Keratinocyte (primary cell): ENCODE measurements at regions not wholly inside any gene's neighbourhood (a gene's known extent, or its start where the extent isn't known, plus 50 kb on each side); places are given as distances from the start of the nearest gene placed in this dataset.

ENCODE experiments used
- DNase-seq: peaks from one replicate; pipeline ENCODE4 v3.0.0-alpha.2; 2011; ENCODE audit warnings: low read depth, missing footprints, low spot score
- FAIRE-seq: peaks from 2 replicates; lab custom pipeline; 2011; peaks lifted over from hg19 to GRCh38; lab: Jason Lieb, UNC
- H2AFZ ChIP-seq: 2 replicates; pipeline ENCODE4 v1.6.0; 2012; ENCODE audit warnings: low read length, control low read depth, inconsistent platforms; ENCODE audit not compliant: control insufficient read depth
- H3K27ac ChIP-seq: 2 replicates; pipeline ENCODE4 v1.5.1; 2011; ENCODE audit warnings: low read length; ENCODE audit not compliant: control insufficient read depth, insufficient read depth
- H3K27me3 ChIP-seq: 3 replicates; pipeline ENCODE4 v1.6.0; 2011; ENCODE audit warnings: low read length; ENCODE audit not compliant: control insufficient read depth, insufficient read depth; ENCODE audit errors: extremely low read depth
- H3K36me3 ChIP-seq, 2 experiments: 2 replicates in 1 of 2; 3 replicates in 1 of 2; pipeline ENCODE4 v1.5.1; 2011; ENCODE audit warnings: low read length in 2 of 2, mild to moderate bottlenecking in 1 of 2; ENCODE audit not compliant: control insufficient read depth in 2 of 2, insufficient read depth in 2 of 2; ENCODE audit errors: extremely low read depth in 1 of 2
- H3K4me1 ChIP-seq: 3 replicates; pipeline ENCODE4 v1.5.1; 2011; ENCODE audit warnings: low read length; ENCODE audit not compliant: control insufficient read depth, insufficient read depth; ENCODE audit errors: extremely low read depth
- H3K4me2 ChIP-seq: 3 replicates; pipeline ENCODE4 v1.6.0; 2011; ENCODE audit warnings: low read depth, low read length; ENCODE audit not compliant: control insufficient read depth, insufficient read depth; ENCODE audit errors: extremely low read depth
- H3K4me3 ChIP-seq, 3 experiments: fragments of 200-600 bp in 1 of 3; sonication (generic) in 1 of 3; 2 replicates in 2 of 3; 3 replicates in 1 of 3; pipeline ENCODE4 v1.5.1; 2011 to 2016; ENCODE audit warnings: low read length in 3 of 3, mild to moderate bottlenecking in 3 of 3, control low read depth in 2 of 3, inconsistent platforms in 1 of 3, low read depth in 1 of 3, mixed read lengths in 1 of 3, mixed run types in 1 of 3, moderate library complexity in 1 of 3; ENCODE audit not compliant: control insufficient read depth in 2 of 3, insufficient read depth in 2 of 3; ENCODE audit errors: extremely low read depth in 1 of 3
- H3K79me2 ChIP-seq: 2 replicates; pipeline ENCODE4 v1.6.0; 2012; ENCODE audit warnings: low read length; ENCODE audit not compliant: control insufficient read depth, insufficient read depth
- H3K9ac ChIP-seq: 3 replicates; pipeline ENCODE4 v1.6.0; 2011; ENCODE audit warnings: low read length; ENCODE audit not compliant: control insufficient read depth, insufficient read depth; ENCODE audit errors: extremely low read depth
- H3K9me1 ChIP-seq: 3 replicates; pipeline ENCODE4 v1.6.0; 2011; ENCODE audit warnings: low read length; ENCODE audit not compliant: control insufficient read depth, insufficient read depth; ENCODE audit errors: extremely low read depth
- H3K9me3 ChIP-seq: 2 replicates; pipeline ENCODE4 v1.5.1; 2012; ENCODE audit warnings: low read depth, low read length; ENCODE audit not compliant: control insufficient read depth
- H4K20me1 ChIP-seq: 3 replicates; pipeline ENCODE4 v1.6.0; 2011; ENCODE audit warnings: low read length; ENCODE audit not compliant: control insufficient read depth, insufficient read depth; ENCODE audit errors: extremely low read depth
- EZH2 ChIP-seq: IDR thresholded peaks from one replicate; pipeline ENCODE4 v1.6.1; 2012; ENCODE audit warnings: inconsistent platforms, mild to moderate bottlenecking, low read length, moderate library complexity
- dilution Hi-C: fragments of 300-500 bp; cut with MboI; formaldehyde crosslinking; loops from one replicate; pipeline ENCODE4 v1.7.0; 2020; ENCODE audit warnings: low sequenced_read_pairs; ENCODE audit not compliant: extremely low pct_ligation_motif_present
- TF ChIP-seq, protein P1 (sequence below), 3 experiments: IDR thresholded peaks in 1 of 3; conservative IDR thresholded peaks in 1 of 3; optimal IDR thresholded peaks in 1 of 3; 2 replicates in 2 of 3; 3 replicates in 1 of 3; pipeline versions ENCODE3 to v1.5.1; 2011; ENCODE audit warnings: low read length in 3 of 3, mild to moderate bottlenecking in 3 of 3, moderate library complexity in 2 of 3, control low read depth in 1 of 3, inconsistent platforms in 1 of 3; ENCODE audit not compliant: insufficient read depth in 2 of 3; ENCODE audit errors: extremely low read depth in 1 of 3

DNA sequence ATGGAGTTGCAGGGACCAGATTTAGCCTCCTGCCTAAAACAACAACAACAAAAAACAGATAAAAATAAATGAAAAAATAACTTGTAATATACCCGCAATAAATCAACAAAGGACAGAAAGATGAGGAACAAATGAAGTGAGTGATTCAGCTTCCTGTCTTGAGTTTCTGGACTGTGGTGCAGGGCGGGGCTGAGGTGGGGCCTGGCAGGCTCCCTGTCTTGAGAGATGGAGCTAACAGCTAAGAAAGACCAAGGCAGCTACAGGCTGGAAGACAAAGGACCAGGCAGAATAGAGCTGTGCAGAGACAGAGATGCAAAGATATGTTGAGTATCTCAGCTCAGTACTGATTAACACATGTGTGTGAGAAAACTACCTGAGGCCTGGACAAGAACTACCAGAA lies 879.2 kb downstream of the AACS start:
- Histone ChIP-seq H3K4me2 (no peak overlapping the region), H3K9me1 (no peaks in the 10 kb centered on the region), H2AFZ (no peak overlapping the region), H3K9me3 (no peaks in the 10 kb centered on the region), H3K9ac (no peak overlapping the region), H4K20me1 (no peaks in the 10 kb centered on the region), H3K4me3 (no peak overlapping the region), H3K27ac (no peak overlapping the region), H3K4me1 (no peaks in the 10 kb centered on the region), H3K27me3 (no peaks in the 10 kb centered on the region), H3K79me2 (no peaks in the 10 kb centered on the region), H3K36me3 (no peaks in the 10 kb centered on the region)
- DNase-seq (no peak), FAIRE-seq (no peak)
- dilution Hi-C loops, result no loop called here
- no peak for TF ChIP-seq EZH2
- TF ChIP-seq, protein P1, sequence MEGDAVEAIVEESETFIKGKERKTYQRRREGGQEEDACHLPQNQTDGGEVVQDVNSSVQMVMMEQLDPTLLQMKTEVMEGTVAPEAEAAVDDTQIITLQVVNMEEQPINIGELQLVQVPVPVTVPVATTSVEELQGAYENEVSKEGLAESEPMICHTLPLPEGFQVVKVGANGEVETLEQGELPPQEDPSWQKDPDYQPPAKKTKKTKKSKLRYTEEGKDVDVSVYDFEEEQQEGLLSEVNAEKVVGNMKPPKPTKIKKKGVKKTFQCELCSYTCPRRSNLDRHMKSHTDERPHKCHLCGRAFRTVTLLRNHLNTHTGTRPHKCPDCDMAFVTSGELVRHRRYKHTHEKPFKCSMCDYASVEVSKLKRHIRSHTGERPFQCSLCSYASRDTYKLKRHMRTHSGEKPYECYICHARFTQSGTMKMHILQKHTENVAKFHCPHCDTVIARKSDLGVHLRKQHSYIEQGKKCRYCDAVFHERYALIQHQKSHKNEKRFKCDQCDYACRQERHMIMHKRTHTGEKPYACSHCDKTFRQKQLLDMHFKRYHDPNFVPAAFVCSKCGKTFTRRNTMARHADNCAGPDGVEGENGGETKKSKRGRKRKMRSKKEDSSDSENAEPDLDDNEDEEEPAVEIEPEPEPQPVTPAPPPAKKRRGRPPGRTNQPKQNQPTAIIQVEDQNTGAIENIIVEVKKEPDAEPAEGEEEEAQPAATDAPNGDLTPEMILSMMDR (optimal IDR thresholded peaks at IDR 0.05 in 1 of 3, IDR thresholded peaks at IDR 0.05 in 1 of 3, conservative IDR thresholded peaks at IDR 0.05 in 1 of 3; ENCODE audit: extremely low read depth in 1 of 3, insufficient read depth in 2 of 3, low read length in 3 of 3), result no peak

DNA sequence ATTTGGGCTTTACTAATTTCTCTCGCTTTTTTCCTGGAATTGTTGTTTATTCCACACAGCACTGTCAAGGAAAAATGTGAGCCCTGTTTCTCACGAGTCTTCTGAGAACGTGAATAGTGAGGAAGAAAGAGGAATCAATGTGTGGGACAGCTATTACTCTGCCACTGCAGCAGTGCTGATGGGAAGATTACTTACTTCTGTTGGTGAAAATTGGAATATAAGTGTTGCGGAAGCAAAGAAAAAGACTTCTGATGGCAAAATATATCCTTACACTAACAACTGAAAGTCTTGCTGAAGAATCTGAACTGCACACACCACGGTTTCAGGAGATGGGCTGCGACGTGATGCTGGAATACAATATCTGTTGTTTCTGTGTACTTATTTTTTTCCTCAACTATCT lies 884.2 kb downstream of the AACS start:
- Histone ChIP-seq H4K20me1 (no peaks in the 10 kb centered on the region), H3K79me2 (no peaks in the 10 kb centered on the region), H3K36me3 (no peaks in the 10 kb centered on the region), H3K4me1 (no peaks in the 10 kb centered on the region), H3K4me2 (no peak overlapping the region), H3K9ac (no peak overlapping the region), H2AFZ (no peak overlapping the region), H3K27me3 (no peaks in the 10 kb centered on the region), H3K9me3 (peaks cover 8% of the 10 kb centered on the region), H3K27ac (no peak overlapping the region), H3K9me1 (no peaks in the 10 kb centered on the region), H3K4me3 (no peak overlapping the region)
- no peak for DNase-seq
- no peak for TF ChIP-seq EZH2
- TF ChIP-seq, protein P1 (optimal IDR thresholded peaks at IDR 0.05 in 1 of 3, IDR thresholded peaks at IDR 0.05 in 1 of 3, conservative IDR thresholded peaks at IDR 0.05 in 1 of 3; ENCODE audit: extremely low read depth in 1 of 3, insufficient read depth in 2 of 3, low read length in 3 of 3), result no peak
- dilution Hi-C loops, result no loop called here
- no peak for FAIRE-seq
